Sigmoid colon (tissue), 6 donors: ENCODE measurements at regions not wholly inside any gene's neighbourhood (a gene's known extent, or its start where the extent isn't known, plus 50 kb on each side); places are given as distances from the start of the nearest gene placed in this dataset.

Experiments used
- DNase-seq: peaks from one replicate; pipeline ENCODE4 v3.0.0-alpha.2; 2019
- H3K27ac ChIP-seq, 4 donors: fragments of 200-600 bp; sonication (generic); one replicate each; pipeline ENCODE4 v1.5.1; 2016 to 2019; ENCODE audit warnings: mild to moderate bottlenecking in 1 of 4
- H3K27me3 ChIP-seq, 3 donors: fragments of 200-600 bp; sonication (generic); one replicate each; pipeline ENCODE4 v1.5.1; 2019; ENCODE audit warnings: mild to moderate bottlenecking in 1 of 3
- H3K36me3 ChIP-seq, 4 donors: fragments of 200-600 bp; sonication (generic); one replicate each; pipeline ENCODE4 v1.5.1; 2016 to 2019
- H3K4me1 ChIP-seq, 4 donors: fragments of 200-600 bp; sonication (generic); one replicate each; pipeline ENCODE4 v1.5.1; 2017 to 2019
- H3K4me3 ChIP-seq, 4 donors: fragments of 200-600 bp; sonication (generic); one replicate each; pipeline ENCODE4 v1.5.1; 2017 to 2019; ENCODE audit warnings: mild to moderate bottlenecking in 2 of 4, moderate library complexity in 1 of 4
- H3K9me3 ChIP-seq, 4 donors: fragments of 200-600 bp in 3 of 4; sonication (generic) in 3 of 4; one replicate each; pipeline versions ENCODE4 v1.5.1 to v1.6.1; 2013 to 2019
- EP300 ChIP-seq, 4 donors: sonication (generic); formaldehyde crosslinking; IDR thresholded peaks; one replicate each; pipeline ENCODE4 v1.6.1; 2017; ENCODE audit warnings: antibody characterized with exemption in 4 of 4
- POLR2A ChIP-seq, 2 donors: fragments of 450-650 bp; IDR thresholded peaks; one replicate each; pipeline ENCODE4 v1.6.1; 2016; ENCODE audit warnings: antibody characterized with exemption in 2 of 2, mild to moderate bottlenecking in 2 of 2, moderate library complexity in 2 of 2
- POLR2AphosphoS5 ChIP-seq, 4 donors: sonication (generic); formaldehyde crosslinking; IDR thresholded peaks; one replicate each; pipeline ENCODE4 v1.6.1; 2017; ENCODE audit warnings: antibody characterized with exemption in 4 of 4
- whole genome bisulfite sequencing, 2 donors: extraction: QIAGEN DNeasy Blood & Tissue Kit; methylation state at CpG; one replicate each; pipeline ENCODE4 v1.1.7; 2013; 5-methylcytosine and 5-hydroxymethylcytosine counted together
- intact Hi-C: fragments of 100-400 bp; cut with DNase I; formaldehyde crosslinking; loops from one replicate; pipeline ENCODE4 v1.15.1; 2023
- TF ChIP-seq, protein P1 (sequence below), 4 experiments: fragments of 450-650 bp in 3 of 4; fragments of 200-600 bp in 1 of 4; IDR thresholded peaks; one replicate each; pipeline ENCODE4 v1.5.1; 2016 to 2019; ENCODE audit warnings: antibody characterized with exemption in 4 of 4, mild to moderate bottlenecking in 3 of 4, moderate library complexity in 2 of 4
- donor health status: healthy with polysubstance abuse.
- donor health status: healthy.

DNA sequence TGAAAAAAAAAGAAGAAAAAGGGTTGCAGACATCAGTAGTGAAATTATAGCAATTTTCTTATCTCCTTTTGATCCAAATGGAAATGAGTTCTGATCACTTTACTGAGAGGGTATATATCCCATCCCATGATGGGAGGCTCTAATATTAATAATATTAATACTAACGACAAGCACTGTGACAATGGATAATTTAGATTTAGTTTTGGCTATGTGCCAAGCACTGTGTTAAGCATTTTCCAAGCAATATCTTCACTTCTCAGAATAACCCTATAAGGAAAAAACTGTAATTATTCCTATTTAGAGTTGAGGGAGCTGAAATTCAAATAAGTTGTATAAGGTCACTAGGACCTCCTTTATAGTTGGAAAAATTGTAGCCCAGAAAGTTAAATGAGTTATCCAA, 58.4 kb upstream of the ASTN2 start:
- TF ChIP-seq POLR2A (IDR thresholded peaks at IDR 0.05) (no peak), EP300 (IDR thresholded peaks at IDR 0.05) (no peak), POLR2AphosphoS5 (IDR thresholded peaks at IDR 0.05) (no peak)
- TF ChIP-seq, protein P1, sequence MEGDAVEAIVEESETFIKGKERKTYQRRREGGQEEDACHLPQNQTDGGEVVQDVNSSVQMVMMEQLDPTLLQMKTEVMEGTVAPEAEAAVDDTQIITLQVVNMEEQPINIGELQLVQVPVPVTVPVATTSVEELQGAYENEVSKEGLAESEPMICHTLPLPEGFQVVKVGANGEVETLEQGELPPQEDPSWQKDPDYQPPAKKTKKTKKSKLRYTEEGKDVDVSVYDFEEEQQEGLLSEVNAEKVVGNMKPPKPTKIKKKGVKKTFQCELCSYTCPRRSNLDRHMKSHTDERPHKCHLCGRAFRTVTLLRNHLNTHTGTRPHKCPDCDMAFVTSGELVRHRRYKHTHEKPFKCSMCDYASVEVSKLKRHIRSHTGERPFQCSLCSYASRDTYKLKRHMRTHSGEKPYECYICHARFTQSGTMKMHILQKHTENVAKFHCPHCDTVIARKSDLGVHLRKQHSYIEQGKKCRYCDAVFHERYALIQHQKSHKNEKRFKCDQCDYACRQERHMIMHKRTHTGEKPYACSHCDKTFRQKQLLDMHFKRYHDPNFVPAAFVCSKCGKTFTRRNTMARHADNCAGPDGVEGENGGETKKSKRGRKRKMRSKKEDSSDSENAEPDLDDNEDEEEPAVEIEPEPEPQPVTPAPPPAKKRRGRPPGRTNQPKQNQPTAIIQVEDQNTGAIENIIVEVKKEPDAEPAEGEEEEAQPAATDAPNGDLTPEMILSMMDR (IDR thresholded peaks at IDR 0.05), result no peak
- intact Hi-C loops, result no loop called here
- 66% methylated on average over 1 of the region's 1 CpG for WGBS, 2 donors
- no peak overlapping the region for H3K4me3 ChIP-seq
- no peak for DNase-seq
- H3K9me3 ChIP-seq, result no peaks in the 10 kb centered on the region
- H3K4me1 ChIP-seq, result no peaks in the 10 kb centered on the region
- H3K36me3 ChIP-seq, result no peaks in the 10 kb centered on the region
- H3K27me3 ChIP-seq, result no peaks in the 10 kb centered on the region
- H3K27ac ChIP-seq, result no peak overlapping the region

DNA sequence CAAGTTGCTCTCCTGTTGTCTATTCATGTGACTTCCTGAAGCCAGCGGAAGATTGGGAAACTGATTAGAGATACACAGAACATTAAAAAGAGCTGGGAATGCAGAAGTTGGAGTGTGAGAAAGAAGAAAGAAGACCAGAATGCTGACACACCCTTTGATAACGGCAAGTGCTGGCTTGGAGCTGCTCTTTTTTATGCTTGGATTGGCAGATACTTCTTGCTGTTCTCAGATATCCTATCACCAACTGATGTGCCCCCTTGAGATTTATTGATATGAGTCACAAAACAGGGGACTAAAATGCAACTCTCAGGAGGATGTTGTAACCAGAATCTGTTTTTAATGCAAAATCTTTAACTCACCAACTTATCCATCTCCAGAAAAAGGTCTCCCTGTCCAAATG, 56.0 kb upstream of the ASTN2 start:
- no peaks in the 10 kb centered on the region for H3K9me3 ChIP-seq
- no peak for TF ChIP-seq POLR2A (IDR thresholded peaks at IDR 0.05)
- no peaks in the 10 kb centered on the region for H3K27me3 ChIP-seq
- 14 to 30% methylated on average over 2 of the region's 2 CpGs for WGBS, 2 donors
- H3K36me3 ChIP-seq, result no peaks in the 10 kb centered on the region
- DNase-seq, result no peak
- H3K4me3 ChIP-seq, result no peak overlapping the region
- no peaks in the 10 kb centered on the region for H3K4me1 ChIP-seq
- H3K27ac ChIP-seq, result no peak overlapping the region
- intact Hi-C loops, result no loop called here

GRCh38 chr9:117470455-117470854, 55.6 kb upstream of the ASTN2 start:
- TF ChIP-seq POLR2A (IDR thresholded peaks at IDR 0.05) (no peak), EP300 (IDR thresholded peaks at IDR 0.05) (no peak), POLR2AphosphoS5 (IDR thresholded peaks at IDR 0.05) (no peak)
- TF ChIP-seq, protein P1 (IDR thresholded peaks at IDR 0.05), result no peak
- no peak overlapping the region for H3K4me3 ChIP-seq
- intact Hi-C loops, result no loop called here
- WGBS, 2 donors, result 42 to 59% methylated on average over 1 of the region's 1 CpG
- H3K27ac ChIP-seq, result no peak overlapping the region
- DNase-seq, result no peak
- no peaks in the 10 kb centered on the region for H3K36me3 ChIP-seq
- no peaks in the 10 kb centered on the region for H3K27me3 ChIP-seq
- no peaks in the 10 kb centered on the region for H3K4me1 ChIP-seq
- no peaks in the 10 kb centered on the region for H3K9me3 ChIP-seq

DNA sequence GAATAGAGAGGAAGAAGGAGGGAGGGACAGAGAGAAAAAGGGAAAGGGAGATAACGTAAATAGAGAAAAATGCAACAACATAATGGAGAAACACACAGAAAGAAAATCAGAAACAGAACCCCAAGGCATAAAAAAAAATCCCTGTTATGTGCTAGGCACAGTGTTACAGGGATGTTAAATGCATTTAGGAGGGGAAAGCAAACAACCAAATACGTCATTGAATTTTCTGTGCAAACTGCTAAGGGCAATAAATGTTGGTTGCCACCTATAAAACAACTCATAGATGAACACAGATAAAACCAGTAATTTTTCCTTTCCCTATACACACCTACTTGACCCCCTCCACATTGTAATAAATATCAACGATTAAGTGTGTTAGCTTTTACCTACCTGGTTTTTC, 51.3 kb upstream of the ASTN2 start:
- Histone ChIP-seq H3K4me3 (no peak overlapping the region), H3K27me3 (no peaks in the 10 kb centered on the region), H3K4me1 (no peaks in the 10 kb centered on the region), H3K9me3 (no peaks in the 10 kb centered on the region), H3K36me3 (no peaks in the 10 kb centered on the region), H3K27ac (no peak overlapping the region)
- TF ChIP-seq, protein P1 (IDR thresholded peaks at IDR 0.05), result no peak
- no peak for TF ChIP-seq POLR2AphosphoS5 (IDR thresholded peaks at IDR 0.05)
- no peak for TF ChIP-seq EP300 (IDR thresholded peaks at IDR 0.05)
- no peak for TF ChIP-seq POLR2A (IDR thresholded peaks at IDR 0.05)
- 17 to 59% methylated on average over 3 of the region's 3 CpGs for WGBS, 2 donors
- intact Hi-C loops, result no loop called here
- no peak for DNase-seq

- Histone ChIP-seq H3K27me3 (no peaks in the 10 kb centered on the region), H3K4me3 (no peak overlapping the region), H3K27ac (no peak overlapping the region), H3K36me3 (no peaks in the 10 kb centered on the region), H3K9me3 (no peaks in the 10 kb centered on the region), H3K4me1 (no peaks in the 10 kb centered on the region)
- 31 to 79% methylated on average over 4 of the region's 4 CpGs for WGBS, 2 donors
- TF ChIP-seq EP300 (IDR thresholded peaks at IDR 0.05) (no peak), POLR2A (IDR thresholded peaks at IDR 0.05) (no peak)
- TF ChIP-seq, protein P1 (IDR thresholded peaks at IDR 0.05), result no peak
- intact Hi-C loops, result no loop called here
- DNase-seq, result no peak
These were observed 50.8 kb upstream of the ASTN2 start for GRCh38 chr9:117465706-117466105.
